GM12873 (cell line): ENCODE measurements at regions not wholly inside any gene's neighbourhood (a gene's known extent, or its start where the extent isn't known, plus 50 kb on each side); places are given as distances from the start of the nearest gene placed in this dataset.

Source experiments
- CTCF ChIP-seq: IDR thresholded peaks from 2 replicates; pipeline ENCODE4 v1.5.1; 2012; ENCODE audit warnings: low read depth, mild to moderate bottlenecking, moderate library complexity, low read length, control low read depth; ENCODE audit not compliant: insufficient read depth; ENCODE audit errors: missing control alignments

DNA sequence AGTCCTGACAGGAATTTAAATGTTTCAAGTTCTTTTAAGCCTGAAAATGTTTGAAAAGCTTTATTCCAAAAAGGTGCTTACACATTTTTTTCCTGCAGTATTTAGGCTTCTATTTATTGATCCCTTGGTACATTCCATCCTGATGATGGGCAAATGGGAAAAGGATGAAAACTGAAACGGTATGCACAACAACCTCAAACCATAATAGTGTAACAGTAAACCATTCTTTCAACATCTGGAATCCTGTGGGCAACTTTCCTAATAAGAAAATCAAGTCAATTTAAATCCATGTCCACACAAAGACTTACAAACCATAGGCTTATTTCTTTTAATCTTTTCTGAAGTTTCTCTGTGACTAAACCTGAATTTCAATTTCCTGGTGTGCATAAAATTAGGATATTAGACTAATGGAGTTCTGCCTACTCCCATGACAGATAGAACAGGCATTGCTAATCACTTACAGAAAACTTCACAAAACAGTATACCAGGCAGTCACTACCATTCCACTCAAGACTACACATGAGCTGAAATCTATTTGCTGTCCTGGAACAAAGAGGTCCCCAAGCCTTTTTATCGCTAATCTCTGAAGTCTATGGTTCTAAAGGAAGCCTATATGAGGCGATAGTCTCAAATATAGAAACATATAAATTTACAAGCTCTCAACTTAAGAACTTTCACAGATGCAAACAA, 103.3 kb downstream of the DLEU7 start:
- TF ChIP-seq CTCF = no peak

DNA sequence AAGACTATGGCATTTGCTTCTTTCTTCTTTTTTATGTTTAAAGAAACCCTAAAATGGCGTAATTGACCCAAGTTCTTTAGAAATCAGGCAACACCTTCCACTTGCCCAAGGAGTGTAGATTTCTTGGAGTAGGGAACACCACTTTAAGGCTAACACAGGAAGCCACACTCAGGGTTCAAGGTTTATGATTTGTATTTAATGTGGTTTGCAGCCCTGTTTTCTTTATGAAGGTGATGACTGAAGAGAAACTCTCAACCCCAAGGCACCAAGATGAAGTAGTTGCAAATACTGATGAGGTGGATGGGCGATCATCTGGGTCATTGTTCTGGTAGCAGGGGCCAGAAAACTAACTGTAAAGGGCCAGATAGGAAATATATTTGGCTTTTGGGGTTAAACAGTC, 101.1 kb downstream of the DLEU7 start:
- no peak for TF ChIP-seq CTCF

DNA sequence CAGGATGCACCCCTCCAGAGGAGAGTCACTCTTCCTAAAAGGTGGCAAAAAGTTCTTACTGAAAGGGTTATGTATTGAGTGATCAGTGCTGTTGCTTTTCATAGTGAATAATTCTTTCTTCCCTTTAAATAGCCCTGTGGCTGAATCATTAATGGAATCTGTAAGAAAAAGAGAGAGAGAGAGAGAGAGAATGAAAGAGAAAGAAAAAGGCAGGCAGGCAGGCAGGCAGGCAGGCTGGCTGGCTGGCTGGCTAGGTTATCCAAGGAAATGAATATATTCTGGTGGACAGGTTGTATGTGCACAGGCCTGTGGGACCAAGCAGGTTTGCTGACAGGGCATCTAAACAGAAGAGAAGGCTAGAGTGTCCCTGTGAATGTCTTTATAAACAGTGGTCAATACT, 100.5 kb downstream of the DLEU7 start:
- TF ChIP-seq CTCF = no peak

DNA sequence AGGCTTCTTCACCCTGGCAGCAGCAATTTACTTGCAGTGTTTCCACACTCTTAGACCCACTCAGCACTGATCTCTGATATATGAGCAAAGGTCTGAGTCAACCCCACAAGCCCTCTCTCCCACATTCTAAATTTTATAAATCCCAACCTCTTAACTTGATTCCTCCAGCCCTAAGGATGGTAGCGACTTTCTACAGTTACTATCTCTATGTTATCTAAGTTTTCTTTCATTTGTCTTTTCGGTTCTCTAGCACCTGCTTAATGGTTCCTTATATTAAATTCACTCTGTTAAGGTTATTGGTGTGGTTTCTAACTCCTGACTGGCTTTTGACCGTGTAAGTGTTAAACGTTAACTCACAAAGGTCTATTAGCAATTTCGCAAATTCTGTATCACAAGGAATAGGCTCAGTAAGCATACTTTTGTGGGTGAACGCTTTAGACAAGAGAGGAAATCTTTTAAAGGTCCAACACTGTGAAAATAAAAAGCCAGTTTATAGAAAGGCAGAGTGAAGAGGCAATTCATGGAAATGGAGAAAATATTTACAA, 99.3 kb downstream of the DLEU7 start:
- no peak for TF ChIP-seq CTCF

DNA sequence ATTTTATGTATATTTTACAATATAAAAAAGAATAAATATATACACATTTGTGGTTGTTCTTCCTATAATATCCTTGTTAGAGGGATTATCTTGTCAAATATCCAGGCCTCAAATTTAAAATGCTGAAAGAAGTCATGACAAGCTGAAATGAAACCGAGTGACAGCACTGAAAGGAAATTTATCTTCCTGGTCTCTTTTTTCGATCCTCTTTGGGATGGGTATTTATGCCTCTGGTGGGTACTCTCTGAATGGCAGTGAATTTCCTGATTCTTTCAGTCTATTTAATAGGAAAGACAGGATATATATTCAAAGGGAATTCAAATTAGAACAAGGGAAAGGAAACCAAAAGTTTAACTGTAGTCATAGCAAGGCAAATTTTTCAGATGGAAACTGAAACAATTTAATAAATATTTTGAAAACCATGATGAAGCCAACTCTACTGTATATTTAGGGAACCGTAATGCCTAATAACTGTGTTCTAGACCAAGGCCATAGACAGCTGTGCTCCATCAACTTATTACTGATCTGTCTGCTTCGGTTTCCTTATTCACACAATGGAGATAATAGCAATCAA, 97.9 kb downstream of the DLEU7 start:
- no peak for TF ChIP-seq CTCF

DNA sequence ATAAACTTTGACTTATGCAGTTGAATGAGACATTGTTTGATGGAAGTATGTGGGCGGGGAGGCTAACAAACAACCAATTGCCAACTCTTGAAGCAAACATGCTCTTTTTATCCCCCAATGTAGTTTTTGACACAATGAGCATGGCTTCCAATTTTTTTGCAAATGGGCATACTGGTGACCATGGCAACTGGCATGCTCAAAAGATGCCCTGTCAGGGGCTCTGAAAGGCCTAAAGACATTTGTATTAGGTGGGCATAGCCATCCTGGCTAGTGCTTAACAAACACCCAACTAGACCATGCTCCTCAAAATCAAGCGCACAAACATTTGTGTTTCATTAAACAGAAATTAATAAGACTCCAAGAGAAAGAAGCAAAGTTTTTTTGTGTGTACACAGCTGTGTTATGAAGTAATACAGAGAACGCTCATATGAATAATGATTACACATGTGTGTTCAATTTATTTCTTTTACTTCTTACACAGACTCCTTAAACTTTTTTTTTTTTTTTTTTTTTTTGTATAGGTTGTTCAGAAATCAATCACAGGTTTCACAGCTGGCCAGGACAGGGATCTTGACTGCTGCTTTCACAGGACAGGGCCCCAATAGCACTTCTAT, 95.6 kb downstream of the DLEU7 start:
- no peak for TF ChIP-seq CTCF

DNA sequence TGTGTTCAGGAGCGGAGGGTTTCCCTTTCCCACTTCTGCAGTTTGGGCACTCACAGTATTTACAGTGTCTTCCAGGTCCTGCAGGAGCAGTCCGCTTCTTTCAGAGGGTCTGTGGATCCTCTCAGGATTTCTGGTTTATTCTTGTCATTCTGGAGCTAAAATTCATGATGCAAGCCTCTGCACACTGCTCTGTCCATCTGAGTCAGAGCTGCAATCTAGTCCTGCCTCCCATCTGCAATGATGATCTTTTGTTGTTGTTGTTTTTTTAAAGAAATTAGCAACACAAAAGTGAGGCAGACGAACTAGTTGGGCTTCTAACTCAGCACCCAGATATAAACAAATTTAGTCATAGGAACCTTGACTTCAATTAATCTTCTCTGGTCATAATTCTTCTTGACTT, 86.5 kb downstream of the DLEU7 start:
- TF ChIP-seq CTCF = no peak
